GM12892 (cell line): ENCODE measurements at regions not wholly inside any gene's neighbourhood (a gene's known extent, or its start where the extent isn't known, plus 50 kb on each side); places are given as distances from the start of the nearest gene placed in this dataset.

Source experiments
- POLR2A ChIP-seq: IDR thresholded peaks from 2 replicates; pipeline ENCODE4 v1.6.1; 2011; ENCODE audit warnings: low read depth, low read length, control low read depth
- POLR2AphosphoS5 ChIP-seq: IDR thresholded peaks from 2 replicates; pipeline ENCODE4 v1.6.1; 2011; ENCODE audit warnings: low read depth, low read length, control low read depth
- TAF1 ChIP-seq: IDR thresholded peaks from 2 replicates; pipeline ENCODE4 v1.6.1; 2011; ENCODE audit warnings: low read depth, mild to moderate bottlenecking, control low read depth, low read length, borderline replicate concordance

DNA sequence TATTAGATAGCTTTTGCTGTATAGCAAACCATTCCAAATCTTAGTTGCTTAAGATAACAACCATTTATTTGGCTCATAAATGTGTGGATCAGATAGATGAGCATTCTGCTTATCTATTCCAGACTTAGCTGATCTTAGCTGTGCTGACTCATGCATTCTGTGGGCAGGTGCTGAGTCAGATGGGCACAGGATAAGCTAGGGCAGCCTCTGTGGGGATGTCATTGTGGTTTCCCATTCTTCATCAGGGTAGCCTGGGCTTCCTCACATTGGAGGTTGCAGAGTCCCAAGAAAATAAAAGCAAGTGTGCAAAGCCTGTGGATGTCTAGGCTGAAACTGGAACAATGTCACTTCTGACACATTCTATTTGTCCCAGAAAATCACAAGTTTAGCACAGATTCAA is 917.0 kb downstream of the TYW1 start:
- TF ChIP-seq POLR2A (no peak), POLR2AphosphoS5 (no peak), TAF1 (no peak)
